Head of caudate nucleus (tissue), 42 donors: ENCODE measurements at regions not wholly inside any gene's neighbourhood (a gene's known extent, or its start where the extent isn't known, plus 50 kb on each side); places are given as distances from the start of the nearest gene placed in this dataset.

ENCODE experiments used
- DNase-seq, 42 donors: peaks; one replicate each; pipeline versions ENCODE4 v3.0.0 to v3.0.0-alpha.2; 2020 to 2021; ENCODE audit warnings: mixed read lengths in 7 of 42
- intact Hi-C: fragments of 100-400 bp; cut with DNase I; formaldehyde crosslinking; loops from one replicate; pipeline ENCODE4 v1.15.0; 2022

DNA sequence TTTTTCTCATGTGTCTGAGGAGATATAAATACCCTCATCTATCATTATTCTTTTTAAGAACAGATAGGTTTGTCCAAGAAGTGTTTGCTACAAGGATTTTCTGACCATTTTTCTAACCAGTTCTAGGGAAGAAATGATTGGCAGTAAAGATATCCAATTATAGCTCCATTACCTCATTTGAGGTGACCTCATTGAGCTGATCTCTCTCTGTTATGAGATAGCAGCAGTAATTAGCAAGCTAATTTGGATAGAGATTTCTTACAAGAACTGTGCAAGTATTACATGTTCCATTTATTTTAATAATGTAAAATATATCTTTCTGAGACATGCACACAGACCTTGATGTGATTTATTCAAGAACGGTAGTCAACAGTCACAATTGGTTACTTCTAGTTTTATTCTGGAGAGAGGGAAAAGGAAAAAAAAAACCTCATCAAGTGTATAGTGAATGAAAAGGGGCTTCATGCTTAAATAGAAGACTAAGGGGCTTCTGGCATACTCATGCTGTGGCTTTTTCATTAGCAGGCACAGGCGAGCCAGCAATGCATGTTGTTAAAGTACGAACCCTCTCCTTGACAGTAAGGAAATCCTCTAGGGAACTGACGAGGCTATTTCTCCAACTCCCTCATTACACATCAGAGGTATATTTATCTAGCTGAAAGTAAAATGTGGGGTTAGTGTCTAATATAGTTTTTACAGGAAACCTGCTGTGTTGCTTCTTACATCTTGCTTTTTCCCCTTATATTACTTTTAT lies 127.3 kb downstream of the NUDT12 start:
- intact Hi-C loops = no loop called here
- DNase-seq = no peak

DNA sequence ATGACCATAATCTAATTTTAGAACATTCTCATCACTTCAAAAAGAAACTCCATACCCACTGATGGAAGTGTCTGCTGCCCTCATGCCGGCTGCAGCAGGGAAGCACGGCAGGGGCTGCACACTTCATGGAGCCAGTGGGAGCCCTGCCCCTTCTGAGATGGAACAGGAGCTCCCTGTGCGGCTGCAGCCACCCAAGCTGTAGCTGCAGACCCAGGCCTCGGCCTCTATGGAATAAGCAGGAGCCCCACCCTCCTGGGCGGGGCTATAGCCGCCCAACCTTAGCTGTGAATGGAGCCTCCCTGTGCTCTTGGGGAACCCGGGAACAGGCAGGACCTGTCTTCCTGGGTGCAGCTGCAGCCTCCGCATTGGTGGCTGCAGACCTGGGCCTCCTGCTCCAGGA lies 128.5 kb downstream of the NUDT12 start:
- no peak for DNase-seq
- intact Hi-C loops = no loop called here

DNA sequence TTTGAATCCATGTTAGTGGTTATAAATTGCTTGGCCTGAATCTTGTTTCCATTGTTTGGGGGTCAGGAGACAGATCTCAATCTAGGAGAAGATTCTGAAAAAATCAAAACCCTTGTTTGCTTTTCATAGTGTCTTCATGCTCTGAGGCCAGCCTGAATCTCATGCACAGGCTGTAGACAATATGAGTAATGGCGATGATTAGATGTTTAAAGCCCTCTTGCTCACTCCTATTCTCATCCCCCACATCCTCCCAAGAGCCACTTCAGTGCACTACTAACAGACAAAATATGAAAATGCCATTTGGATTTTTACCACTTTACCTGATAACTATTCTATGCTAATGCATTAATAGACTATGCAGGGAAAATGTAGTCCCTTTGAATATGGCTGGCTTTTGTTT lies 129.4 kb downstream of the NUDT12 start:
- intact Hi-C loops = no loop called here
- DNase-seq = no peak

DNA sequence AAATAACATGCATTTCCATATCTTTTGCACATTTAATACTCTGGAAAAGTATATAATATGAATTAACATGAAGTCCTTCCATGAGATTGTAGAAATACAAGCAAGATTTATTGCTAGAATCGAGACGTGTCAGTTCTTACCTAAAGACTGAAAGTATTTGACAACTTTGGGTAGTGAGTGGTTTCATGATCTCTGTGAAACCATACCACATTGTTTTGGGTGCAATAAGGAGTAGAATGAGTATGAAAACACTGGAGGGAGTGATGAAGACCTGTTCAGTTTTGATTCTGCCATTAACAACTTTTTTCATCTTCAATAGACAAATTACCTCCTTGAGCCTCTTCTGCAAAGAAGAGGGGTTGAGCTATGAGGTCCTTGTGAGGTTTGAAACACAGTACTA lies 133.7 kb downstream of the NUDT12 start:
- intact Hi-C loops = no loop called here
- DNase-seq = no peak

DNA sequence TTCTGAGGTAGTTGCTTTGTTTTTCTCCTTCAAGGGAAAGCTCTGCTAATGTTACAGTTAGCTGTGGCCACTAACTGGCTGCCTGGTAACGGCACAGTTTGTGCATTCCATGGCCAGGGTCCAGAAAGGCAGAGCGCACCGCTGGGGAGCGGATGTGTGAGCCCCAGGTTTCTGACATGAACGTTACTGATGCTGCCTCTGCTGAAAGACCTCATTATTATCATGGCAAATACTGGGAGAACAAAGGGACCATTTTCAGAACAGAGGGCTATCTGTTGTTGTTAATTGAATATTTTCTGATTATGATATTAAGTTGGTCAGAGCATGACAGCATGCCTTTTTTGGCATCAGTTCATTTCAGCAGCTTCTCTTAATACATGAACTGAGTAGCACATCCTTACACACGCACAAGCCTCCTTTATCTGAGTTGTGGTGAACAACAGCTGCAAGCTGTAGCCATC lies 134.1 kb downstream of the NUDT12 start:
- intact Hi-C loops = no loop called here
- DNase-seq = peak in 32 of 42 donors; percentile 2 to 64 (median 20)

DNA sequence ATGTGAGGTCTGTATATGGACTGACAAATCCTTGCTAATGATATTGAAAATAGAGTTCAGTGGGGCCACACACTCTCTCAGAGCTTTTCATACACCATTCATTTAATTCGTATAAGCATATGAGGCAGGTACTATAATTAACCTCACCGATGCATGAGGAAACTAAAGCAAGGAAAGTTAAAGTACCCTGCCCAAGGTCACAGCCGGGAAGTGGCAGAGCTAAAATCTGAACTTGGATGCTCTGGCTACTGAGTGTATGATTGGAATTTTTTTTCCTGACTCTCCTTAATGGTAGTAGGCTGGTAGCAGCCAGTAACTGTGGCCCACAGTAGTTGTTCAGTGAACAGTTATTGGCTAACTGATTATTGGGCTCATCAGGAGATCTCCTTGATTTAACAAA lies 135.3 kb downstream of the NUDT12 start:
- no peak for DNase-seq
- intact Hi-C loops = no loop called here

DNA sequence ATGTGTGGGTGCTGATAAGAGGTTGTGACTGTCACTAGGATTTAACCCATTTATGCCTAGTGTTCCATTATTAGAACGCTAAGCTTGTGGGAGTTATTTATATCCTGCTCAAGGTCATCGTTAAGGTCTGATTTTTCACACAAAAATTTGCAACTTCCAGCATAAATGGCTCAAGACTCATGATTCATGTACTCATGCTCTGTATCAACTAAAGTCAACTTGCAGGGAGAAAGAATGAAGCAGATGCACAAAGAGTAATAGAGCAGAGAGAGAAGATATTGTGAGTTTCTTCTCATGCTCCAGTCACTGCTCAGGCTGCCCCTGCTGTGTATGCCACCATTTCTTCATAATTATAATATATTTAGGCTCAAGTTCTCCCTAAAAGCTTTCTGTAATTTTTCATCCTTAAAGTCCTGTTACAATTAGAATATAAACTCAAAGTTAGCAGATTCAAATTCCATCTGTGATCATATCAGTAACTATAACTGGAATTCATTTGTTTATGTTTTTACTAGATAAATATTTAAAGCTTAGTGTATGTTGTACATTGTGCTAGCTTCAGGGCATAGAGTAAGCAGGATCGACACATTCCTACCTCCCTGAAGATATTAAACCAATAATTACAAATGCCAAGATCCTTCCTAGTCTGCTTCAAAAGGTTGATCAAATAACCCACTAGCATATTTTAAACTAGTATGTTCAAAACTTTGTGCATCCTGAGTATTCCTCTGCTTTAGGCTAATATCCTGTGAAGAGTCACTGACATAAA lies 136.7 kb downstream of the NUDT12 start:
- intact Hi-C loops = no loop called here
- DNase-seq = no peak

DNA sequence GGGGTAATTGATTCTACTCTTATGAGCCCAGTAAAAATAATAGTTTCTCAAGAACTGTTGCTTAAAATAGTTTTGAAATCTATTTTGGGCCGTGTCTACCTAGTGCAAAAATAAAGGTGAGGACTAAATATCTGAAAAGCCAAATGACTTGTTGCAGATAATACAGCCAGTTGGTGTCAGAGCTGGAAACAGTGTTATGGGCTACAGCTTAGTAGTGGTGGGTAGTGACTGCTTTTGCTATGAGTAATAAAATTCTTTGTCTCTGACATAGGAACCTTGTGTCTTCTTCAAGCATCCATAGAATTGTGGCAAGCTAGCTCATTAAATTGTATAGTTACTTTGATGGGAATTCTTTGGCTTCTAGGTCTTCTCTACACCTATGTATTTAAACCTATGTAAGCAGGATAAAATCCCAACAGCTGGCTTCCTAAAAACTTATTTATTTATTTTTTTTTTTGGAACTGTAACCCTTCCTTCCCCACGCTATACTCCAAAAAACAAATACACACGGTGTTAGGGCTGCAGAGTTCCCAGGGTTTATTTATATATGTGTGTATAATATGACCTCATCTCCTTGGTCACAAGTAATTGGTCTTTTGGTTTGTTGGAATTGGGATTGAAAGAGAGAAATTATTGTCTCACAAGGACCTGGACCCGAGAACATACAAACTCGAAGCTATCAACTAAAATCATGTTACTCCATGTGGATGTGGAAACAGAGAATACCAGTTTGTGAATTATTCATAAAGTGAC lies 138.0 kb downstream of the NUDT12 start:
- no peak for DNase-seq
- intact Hi-C loops = no loop called here

DNA sequence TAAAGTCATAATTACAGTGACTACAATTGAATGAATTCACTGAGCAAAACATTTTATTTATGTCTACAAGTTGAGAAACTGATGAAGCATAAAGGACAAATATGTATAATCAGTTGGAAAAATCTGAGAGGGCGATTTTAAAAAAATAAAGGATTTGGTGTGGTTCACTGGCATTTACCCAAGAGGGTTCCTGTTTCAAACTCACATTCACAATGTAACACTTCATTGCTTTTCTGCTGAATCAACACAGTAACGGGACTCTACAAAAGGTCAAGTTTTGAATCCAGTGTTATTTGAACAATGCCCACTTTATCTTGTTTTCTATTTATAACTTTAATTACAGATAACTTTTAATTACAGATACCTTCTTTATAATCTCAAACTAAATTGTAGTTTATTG lies 138.6 kb downstream of the NUDT12 start:
- intact Hi-C loops = no loop called here
- DNase-seq = no peak

DNA sequence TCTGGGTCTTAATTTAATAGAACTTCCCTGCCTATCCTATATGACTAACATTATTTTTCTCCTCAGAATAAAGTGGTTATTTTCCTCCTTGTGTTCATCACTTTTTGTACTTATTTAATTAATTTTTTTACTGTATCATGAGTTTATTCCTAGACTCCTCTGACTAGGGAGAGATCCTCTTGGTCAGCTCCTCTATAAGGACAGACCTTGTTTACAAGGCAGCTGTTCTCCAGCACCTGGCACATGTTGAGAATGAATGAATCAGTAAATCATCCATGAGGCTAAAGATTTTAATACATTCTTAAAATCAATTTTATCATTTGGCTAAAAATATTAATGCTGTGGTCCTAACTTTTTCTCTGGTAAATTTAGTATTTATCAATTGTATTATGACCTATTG lies 139.8 kb downstream of the NUDT12 start:
- intact Hi-C loops = no loop called here

DNA sequence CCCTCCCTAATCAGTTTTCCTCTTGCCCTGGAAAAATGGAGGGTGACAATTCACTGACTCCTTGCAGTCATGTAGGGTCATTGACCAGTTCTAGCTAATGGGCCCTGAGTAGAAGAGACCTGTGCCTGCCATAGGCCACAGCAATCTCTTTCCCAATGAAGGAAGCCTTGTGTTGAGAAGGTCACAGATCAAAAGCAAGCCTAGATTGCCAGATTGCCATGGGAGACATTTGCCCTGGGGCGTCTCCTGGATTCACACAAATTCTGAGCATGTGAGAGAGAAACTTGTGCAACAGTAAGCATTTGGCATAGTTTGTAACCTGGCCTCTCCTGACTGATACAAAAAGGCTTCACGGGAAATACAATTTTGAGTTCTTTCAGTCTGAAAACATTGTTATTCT lies 148.0 kb downstream of the NUDT12 start:
- intact Hi-C loops = no loop called here
- no peak for DNase-seq

More for the DNA sequence above, 139.8 kb downstream of the NUDT12 start:
- no peak for DNase-seq

DNA sequence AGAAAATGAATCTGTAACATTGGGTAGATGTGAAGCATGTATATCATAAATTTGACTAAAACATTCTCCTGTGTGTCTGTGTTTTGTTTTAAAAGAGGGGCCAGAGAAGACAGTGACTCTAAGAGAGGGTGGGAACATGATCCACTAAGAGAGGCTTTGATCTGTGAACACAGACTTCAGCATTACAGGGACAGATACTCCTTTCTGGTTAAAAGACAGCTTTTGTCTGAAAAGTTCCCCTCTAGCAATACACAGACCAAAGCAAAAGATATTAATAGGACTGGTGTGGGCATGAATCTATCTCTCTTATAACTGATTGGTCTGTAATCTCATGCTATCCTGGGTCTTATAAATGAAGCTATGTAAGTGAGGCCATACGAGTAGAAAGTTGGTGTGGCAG lies 150.9 kb downstream of the NUDT12 start:
- no peak for DNase-seq
- intact Hi-C loops = no loop called here

DNA sequence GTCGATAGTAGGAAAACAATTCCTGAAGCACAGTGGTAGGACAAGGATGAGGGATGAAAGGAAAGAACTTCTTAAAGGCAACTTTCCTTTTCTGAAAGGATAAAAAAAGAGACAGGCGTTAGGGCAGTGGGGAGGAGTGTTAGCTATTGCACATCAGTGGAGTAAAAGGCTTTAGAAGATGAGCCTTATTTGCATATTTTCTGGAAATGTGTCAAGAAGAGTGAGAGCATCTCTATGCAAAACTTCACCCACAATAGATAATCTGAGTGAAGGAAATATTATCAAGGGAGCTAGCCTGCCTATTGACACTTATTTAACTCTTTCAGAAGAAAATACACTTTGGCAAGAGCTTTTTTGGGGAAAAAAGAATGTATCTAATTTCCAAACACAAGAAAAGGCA lies 151.6 kb downstream of the MACIR start:
- intact Hi-C loops = no loop called here
- no peak for DNase-seq

DNA sequence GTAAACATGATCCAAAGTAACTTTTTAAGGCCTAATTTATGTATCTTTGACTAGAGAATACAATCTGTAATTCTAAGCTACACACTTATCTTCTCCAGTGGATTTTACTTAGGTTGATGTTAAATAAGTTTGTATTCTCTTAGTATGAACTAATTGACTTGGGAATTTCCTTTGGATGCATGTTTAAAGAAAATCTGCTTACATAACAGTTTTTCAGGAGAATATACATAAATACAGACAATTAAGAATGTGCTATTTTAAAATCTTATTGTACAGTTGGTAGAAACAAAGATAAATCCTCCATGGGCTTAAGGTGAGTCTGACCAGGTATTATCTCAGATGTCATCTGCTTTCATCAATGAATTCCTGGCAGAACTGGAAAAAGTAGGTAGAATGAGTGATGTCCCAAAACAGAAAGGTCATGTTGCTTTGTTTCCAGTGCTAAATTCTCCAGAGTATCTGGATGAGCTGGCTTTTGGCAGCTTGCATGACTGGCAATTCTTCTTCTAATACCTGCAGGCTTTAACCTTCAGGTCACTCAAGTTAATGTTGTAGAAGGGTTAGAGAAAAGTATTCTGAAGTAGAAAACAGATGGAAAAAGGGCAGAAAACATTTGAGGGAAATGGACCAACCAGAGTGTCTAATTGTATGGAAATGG lies 150.6 kb downstream of the MACIR start:
- DNase-seq = no peak
- intact Hi-C loops = no loop called here

DNA sequence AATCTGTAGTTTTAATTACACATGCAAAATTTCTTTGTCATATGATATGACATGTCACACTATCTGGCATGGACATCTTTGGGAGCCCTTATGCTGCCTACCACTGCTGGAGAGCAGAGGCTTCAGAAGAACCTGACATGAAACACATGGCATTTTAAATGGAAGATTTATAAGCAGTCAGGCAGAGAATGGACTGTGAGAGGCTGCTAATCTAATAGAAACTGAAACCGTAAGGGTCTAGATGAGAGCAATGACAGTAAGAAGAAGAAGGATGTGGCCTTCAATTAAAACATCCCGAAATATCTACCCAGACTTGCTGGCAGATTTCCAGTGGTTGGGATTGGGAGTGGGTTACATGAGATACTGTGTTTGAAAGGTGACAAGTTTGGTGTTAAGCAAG lies 149.8 kb downstream of the MACIR start:
- no peak for DNase-seq
- intact Hi-C loops = no loop called here

DNA sequence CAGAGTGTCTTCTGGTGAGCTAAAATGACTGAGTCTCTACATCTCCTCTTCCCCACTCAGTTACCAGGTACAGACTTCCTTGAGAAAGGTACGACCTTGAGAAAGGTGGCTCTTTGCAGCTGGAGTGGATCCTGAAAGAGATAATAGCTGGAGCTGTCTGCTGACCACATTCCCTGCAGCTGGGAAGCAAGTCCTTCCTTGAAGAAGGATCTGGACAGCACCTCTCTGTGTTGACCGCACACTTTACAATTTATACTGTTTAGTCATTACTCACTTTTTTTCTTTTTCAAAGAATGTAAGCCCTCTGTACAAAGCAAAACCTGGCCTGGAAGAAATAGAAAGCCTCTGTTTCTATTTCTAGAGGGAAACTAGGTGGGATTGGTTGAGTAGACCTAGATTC lies 148.8 kb downstream of the MACIR start:
- DNase-seq = no peak
- intact Hi-C loops = no loop called here

DNA sequence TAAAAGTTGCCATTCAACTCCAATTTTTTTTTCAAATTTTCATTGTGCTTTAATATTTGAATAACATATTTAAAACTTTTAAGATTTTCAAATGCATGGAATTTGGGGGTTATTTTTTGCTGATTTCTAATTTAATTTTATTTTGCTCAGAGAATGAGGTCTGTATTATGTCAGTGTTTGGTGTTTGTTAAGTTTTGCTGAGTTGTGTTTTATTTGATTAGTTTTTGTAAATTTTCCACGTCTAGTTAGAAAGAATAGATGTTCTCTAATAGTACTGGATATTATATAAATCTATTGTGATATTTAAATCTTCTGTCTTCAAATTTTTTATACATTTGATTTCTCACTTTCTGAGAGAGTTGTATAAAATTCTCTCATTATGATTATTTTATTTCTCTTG lies 145.9 kb downstream of the MACIR start:
- no peak for DNase-seq
- intact Hi-C loops = no loop called here

DNA sequence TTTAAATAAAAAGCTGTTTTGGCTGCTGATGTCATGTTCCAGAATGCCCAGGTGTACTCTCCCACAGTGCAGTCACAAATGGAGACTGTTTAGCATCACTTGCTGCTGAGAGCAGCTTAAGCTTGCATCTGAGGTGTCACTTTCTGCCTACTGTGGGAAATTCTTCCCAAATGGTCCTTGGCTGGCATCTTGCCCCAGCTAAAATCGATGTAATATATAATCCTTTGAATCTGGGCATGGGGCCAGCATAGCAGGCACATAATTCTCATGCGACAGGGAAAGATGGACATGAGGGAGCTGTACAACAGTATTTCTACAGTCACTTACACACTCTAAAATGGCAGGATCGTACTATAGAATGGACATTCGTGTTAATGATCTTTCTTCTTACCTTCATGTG lies 144.3 kb downstream of the MACIR start:
- intact Hi-C loops = no loop called here
- no peak for DNase-seq

DNA sequence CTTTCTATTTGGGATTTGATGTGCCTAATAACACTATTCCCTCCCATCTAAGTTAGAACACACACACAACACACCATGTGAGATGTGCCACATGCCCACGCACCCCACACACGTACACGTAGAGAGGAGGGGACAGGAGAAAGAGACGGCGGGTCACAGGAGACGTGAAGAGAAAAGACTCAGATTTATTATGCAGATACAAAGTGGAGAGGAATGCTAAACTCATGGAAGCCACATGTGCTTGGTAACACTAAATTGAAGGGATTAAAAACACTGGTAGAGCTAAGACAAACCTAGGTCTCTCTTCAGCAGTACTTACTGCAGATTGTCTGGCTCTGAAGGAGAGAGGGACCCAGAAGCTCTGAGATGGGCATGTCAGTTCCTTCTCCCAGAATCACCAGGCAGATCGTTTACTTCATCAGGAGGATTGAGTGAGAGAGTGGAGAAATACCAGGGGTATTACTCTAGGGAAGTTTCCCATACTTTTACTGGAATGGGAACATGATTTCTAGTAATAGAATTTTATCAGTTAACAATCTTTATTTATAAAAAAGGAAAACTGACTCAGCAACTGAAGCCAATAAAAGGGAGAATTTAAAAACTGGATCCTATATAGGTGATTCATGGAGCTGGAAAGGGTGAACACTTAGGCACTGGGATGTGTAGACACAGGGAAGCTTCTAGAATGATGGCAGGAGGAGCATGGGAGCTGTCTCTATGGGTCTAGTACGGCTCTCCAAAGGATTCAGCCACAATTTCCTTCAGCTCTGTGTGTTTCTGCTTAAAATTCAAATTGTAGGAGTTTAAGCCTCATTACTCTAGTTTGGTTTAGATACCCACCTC lies 139.4 kb downstream of the MACIR start:
- no peak for DNase-seq
- intact Hi-C loops = no loop called here
